ENCODE measurements at regions not wholly inside any gene's neighbourhood (a gene's known extent, or its start where the extent isn't known, plus 50 kb on each side); places are given as distances from the start of the nearest gene placed in this dataset.

DNA sequence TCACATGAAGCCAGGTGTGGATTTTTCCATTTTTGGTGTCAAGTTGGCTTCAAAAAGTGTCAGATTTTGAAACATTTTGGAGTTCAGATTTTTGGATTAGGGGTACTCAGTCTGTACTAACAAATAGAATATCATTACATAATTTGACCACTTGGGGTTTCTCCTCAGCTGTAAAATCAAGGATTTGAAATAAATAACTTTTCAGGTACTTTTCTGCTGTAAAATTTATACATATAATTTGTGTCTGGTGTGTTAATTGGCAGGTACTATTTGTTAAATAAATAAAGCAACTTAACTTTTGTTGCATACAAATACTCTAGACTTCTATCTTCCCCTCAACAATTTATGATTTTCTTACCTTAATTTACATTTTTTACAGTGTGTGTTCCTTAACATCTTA, 234.1 kb upstream of the PRICKLE1 start:
- Mint-ChIP-seq H3K36me3 (ENCODE audit: low read depth) (no peaks in the 10 kb centered on the region; the same call in 1 of the 2 replicates), H3K4me3 (no peak overlapping the region), H3K27ac (no peak overlapping the region), H3K4me1 (ENCODE audit: low read depth) (peaks cover 6% of the 10 kb centered on the region; the same call in 1 of the 2 replicates), H3K9me3 (no peaks in the 10 kb centered on the region), H3K27me3 (ENCODE audit: insufficient read depth) (peaks cover 1% of the 10 kb centered on the region; the same call in 1 of the 2 replicates)
- no peak for DNase-seq
- TF ChIP-seq CTCF (IDR thresholded peaks at IDR 0.05): peak; percentile 24; the same call in 1 of the 2 replicates

DNA sequence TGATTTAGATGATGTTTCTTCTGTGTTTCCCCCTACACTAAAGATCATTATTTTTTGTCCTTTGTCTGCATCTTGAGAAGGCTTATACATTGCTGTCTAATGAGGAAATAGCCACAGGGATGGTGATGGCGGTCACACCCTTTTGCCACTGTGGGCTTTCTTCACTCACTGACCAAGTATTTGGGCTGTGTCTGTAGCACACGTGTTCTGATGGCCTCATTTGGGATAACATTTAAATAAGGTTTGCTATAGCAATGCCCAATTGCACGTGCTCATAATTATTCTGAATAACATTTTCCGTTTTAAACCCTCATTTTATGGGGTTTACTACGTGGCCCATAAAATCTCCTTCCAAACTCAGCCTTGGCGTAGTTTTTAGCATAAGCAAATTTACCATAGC, 230.3 kb upstream of the PRICKLE1 start:
- Mint-ChIP-seq H3K36me3 (ENCODE audit: low read depth) (no peaks in the 10 kb centered on the region; the same call in 1 of the 2 replicates), H3K27me3 (ENCODE audit: insufficient read depth) (no peaks in the 10 kb centered on the region; the same call in 1 of the 2 replicates), H3K4me1 (ENCODE audit: low read depth) (peaks cover 6% of the 10 kb centered on the region; the same call in 1 of the 2 replicates), H3K27ac (no peak overlapping the region), H3K4me3 (no peak overlapping the region), H3K9me3 (no peaks in the 10 kb centered on the region)
- TF ChIP-seq CTCF (IDR thresholded peaks at IDR 0.05): no peak
- DNase-seq: no peak

GRCh38 chr12:42815068-42815467, 225.5 kb upstream of the PRICKLE1 start:
- Mint-ChIP-seq H3K36me3 (ENCODE audit: low read depth) (no peaks in the 10 kb centered on the region), H3K27ac (no peak overlapping the region), H3K9me3 (no peaks in the 10 kb centered on the region), H3K4me3 (no peak overlapping the region), H3K4me1 (ENCODE audit: low read depth) (peaks cover 32% of the 10 kb centered on the region), H3K27me3 (ENCODE audit: insufficient read depth) (peaks cover 1% of the 10 kb centered on the region)
- TF ChIP-seq CTCF (IDR thresholded peaks at IDR 0.05): no peak
- no peak for DNase-seq

- Mint-ChIP-seq H3K9me3 (no peaks in the 10 kb centered on the region), H3K36me3 (ENCODE audit: low read depth) (no peaks in the 10 kb centered on the region), H3K27ac (no peak overlapping the region), H3K4me3 (no peak overlapping the region), H3K4me1 (ENCODE audit: low read depth) (peaks cover 36% of the 10 kb centered on the region), H3K27me3 (ENCODE audit: insufficient read depth) (peaks cover 1% of the 10 kb centered on the region)
- no peak for TF ChIP-seq CTCF (IDR thresholded peaks at IDR 0.05)
- DNase-seq: no peak
Measured at GRCh38 chr12:42812871-42813270, 223.3 kb upstream of the PRICKLE1 start.

DNA sequence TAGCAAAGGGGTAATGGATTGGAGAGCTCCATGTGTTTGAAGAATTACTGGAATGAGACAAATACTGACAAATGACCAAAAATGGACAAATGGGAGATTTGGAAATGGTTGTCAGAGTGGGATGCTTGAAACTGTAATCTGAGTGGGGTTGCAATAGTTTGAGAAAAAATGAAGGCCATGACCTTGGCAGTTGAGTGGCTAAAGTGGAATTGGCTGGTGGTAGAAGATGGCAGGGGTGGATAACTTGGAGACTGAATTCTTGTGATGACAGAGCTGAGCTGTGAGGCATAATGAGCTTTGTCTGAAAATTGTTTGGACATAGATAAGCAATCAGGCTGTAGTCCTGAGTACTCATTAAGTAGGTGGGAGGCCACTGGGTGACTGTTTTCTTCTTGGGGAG, 222.5 kb upstream of the PRICKLE1 start:
- no peak for DNase-seq
- no peak for TF ChIP-seq CTCF (IDR thresholded peaks at IDR 0.05)
- Mint-ChIP-seq H3K9me3 (no peaks in the 10 kb centered on the region), H3K36me3 (ENCODE audit: low read depth) (no peaks in the 10 kb centered on the region), H3K27me3 (ENCODE audit: insufficient read depth) (peaks cover 1% of the 10 kb centered on the region), H3K4me1 (ENCODE audit: low read depth) (peaks cover 36% of the 10 kb centered on the region), H3K4me3 (no peak overlapping the region), H3K27ac (no peak overlapping the region)

GRCh38 chr12:42810006-42810405, 220.5 kb upstream of the PRICKLE1 start:
- Mint-ChIP-seq H3K9me3 (no peaks in the 10 kb centered on the region), H3K27ac (no peak overlapping the region), H3K36me3 (ENCODE audit: low read depth) (no peaks in the 10 kb centered on the region; the same call in 1 of the 2 replicates), H3K4me3 (no peak overlapping the region), H3K4me1 (ENCODE audit: low read depth) (peaks cover 36% of the 10 kb centered on the region), H3K27me3 (ENCODE audit: insufficient read depth) (peaks cover 1% of the 10 kb centered on the region; the same call in 1 of the 2 replicates)
- no peak for DNase-seq
- TF ChIP-seq CTCF (IDR thresholded peaks at IDR 0.05): no peak
